Esophagus squamous epithelium (tissue), 4 donors: ENCODE measurements at regions not wholly inside any gene's neighbourhood (a gene's known extent, or its start where the extent isn't known, plus 50 kb on each side); places are given as distances from the start of the nearest gene placed in this dataset.

Source experiments
- POLR2A ChIP-seq, 4 donors: fragments of 450-650 bp; IDR thresholded peaks; one replicate each; pipeline ENCODE4 v1.6.1; 2017; ENCODE audit warnings: antibody characterized with exemption in 4 of 4, mild to moderate bottlenecking in 4 of 4, moderate library complexity in 3 of 4
- TF ChIP-seq, protein P1 (sequence below), 6 experiments: fragments of 450-650 bp in 4 of 6; fragments of 200-600 bp in 2 of 6; sonication (generic) in 2 of 6; IDR thresholded peaks; one replicate each; pipeline ENCODE4 v1.5.1; 2016 to 2019; ENCODE audit warnings: antibody characterized with exemption in 6 of 6, mild to moderate bottlenecking in 4 of 6, moderate library complexity in 4 of 6

DNA sequence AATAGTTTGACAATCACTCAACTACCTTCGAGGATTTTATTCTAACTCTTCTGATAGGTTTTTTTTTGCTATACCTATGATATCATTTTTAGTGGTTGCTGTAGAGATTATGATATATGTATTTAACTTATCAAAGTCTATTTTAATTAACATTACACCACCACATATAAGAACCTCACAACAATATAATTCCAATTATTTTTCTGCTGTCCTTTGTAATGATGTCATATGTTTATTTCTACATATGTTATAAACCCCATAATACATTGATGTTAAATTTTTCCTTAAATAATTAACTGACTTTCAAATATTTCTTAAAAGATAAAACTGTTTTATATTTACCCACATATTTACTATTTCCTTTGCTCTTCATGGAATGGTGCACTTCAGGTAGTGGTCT lies 103.4 kb upstream of the KITLG start:
- TF ChIP-seq, protein P1, sequence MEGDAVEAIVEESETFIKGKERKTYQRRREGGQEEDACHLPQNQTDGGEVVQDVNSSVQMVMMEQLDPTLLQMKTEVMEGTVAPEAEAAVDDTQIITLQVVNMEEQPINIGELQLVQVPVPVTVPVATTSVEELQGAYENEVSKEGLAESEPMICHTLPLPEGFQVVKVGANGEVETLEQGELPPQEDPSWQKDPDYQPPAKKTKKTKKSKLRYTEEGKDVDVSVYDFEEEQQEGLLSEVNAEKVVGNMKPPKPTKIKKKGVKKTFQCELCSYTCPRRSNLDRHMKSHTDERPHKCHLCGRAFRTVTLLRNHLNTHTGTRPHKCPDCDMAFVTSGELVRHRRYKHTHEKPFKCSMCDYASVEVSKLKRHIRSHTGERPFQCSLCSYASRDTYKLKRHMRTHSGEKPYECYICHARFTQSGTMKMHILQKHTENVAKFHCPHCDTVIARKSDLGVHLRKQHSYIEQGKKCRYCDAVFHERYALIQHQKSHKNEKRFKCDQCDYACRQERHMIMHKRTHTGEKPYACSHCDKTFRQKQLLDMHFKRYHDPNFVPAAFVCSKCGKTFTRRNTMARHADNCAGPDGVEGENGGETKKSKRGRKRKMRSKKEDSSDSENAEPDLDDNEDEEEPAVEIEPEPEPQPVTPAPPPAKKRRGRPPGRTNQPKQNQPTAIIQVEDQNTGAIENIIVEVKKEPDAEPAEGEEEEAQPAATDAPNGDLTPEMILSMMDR (IDR thresholded peaks at IDR 0.05): no peak
- TF ChIP-seq POLR2A (IDR thresholded peaks at IDR 0.05): no peak
